NOMO-1 treated with dmso at 0.1 percent for 144 hours (cell line): ENCODE measurements at regions not wholly inside any gene's neighbourhood (a gene's known extent, or its start where the extent isn't known, plus 50 kb on each side); places are given as distances from the start of the nearest gene placed in this dataset.
"Not testable (repeated sequence)": the region's sequence is repeated elsewhere in the genome, so short reads cannot be mapped to it uniquely, and the experiment has no call there.

Experiments
- DNase-seq: peaks from one replicate; lab custom pipeline; 2025; ENCODE audit not compliant: unreplicated experiment; lab: John Stamatoyannopoulos, UW

DNA sequence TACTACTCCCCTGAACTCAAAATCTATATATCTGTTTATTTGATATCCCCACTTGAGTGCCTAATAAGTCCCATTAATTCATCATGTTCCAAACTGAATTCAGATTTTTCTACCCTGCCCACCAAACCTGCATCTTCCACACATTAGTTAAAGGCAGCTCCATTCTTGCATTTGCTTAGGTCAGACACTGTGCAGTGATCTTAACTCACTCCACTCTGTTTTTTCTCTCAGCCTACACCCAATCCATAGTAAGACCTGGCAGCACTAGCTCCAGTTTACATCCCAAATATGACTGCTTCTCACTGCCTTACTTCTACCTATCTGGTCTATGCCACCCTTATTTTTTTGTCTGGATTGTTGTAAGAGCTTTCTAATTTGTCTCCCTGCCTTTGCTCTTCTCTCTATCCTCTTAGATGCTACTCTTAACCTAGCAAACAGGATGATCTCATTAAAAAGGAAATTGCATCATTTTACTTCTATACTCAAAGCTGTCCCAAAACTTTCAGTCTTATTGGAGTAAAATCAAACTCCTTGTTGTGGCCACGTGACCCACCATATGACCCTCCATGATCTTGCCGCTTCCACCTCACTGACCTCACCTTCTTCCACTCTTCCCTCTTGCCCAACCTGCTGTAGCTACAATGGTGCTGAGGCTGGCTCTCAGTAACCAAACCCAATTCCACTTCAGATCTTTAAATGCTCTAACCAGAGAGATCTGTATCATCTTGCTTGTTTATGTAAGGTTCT is 274.9 kb upstream of the FANCL start:
- DNase-seq = no peak

GRCh38 chr2:58514252-58514651 is 273.1 kb upstream of the FANCL start:
- DNase-seq = no peak

DNA sequence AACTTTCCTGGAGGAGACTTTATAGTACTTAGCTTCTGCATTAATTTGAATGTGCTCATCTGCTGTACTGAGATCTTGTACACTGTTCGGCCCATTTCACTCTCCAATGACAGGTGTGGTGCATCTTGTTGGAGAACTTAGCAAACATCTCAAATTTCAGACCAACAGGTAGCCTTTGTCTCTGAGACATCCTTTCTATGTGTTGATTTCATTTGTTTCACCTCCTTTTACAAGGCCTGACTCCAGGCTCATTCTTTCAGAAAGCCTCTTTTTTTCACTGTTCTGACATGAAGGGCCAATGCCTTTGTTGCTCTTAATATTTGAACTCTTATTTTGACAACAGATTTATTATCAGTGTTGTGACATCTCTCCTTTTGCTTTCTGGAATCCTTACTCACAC is 271.8 kb upstream of the FANCL start:
- DNase-seq = no peak

- no peak for DNase-seq
These were observed 266.9 kb upstream of the FANCL start for GRCh38 chr2:58508006-58508405.

GRCh38 chr2:58503918-58504317 is 262.8 kb upstream of the FANCL start:
- DNase-seq = no peak

DNA sequence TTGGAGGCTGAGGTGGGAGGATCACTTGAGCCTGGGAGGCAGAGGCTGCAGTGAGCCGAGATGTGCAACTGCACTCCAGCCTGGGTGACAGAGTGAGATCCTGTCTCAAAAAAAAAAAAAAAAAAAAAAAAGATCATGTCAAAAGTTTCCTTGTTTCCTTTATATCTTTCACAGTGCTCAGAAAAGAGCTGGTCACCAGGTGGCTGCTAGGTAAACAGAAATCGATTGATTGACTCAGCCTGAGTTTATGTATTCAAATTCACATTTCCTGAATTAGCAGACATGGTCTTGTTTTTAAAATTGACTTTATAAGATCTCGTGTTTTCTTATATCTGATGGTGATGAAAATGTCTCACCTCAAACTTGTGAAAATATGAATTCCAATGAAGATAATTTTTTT is 261.8 kb upstream of the FANCL start:
- no peak for DNase-seq

DNA sequence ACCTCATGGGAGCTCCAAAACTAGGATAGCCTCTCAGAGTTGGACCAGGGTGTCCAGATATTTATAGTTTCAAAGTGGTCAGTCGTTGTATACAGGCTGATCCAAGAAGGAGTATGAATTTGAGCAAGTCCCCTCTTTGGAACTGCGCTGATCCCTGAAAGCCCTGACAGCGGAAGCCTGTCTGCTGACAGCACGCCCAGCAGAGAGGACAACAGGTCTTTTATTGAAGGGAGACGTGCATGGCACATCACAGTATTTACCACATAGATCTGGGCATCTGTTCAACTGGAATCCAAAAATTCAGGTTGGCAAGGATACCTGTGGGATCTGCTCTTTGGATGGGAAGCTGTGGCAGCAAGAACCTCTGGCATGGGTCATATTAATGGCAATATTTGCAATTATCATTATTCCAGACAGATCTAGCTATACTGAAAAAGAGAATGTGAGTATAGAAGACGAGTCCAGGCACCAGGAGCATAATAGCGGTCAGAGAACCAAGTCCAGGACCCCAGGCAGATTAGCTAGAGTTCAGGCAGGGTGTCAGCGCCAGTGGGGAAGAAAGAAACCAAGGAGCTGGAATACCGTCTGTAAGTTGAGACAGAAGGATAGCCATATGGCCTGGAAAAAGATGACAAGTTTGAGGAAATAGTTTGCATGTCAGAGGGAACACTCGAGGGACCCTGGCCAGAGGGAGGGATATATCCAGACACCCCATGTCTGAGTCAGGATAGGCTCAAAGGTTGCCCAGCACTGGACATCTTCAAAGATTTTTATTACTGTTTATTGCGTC is 260.4 kb upstream of the FANCL start:
- no peak for DNase-seq

GRCh38 chr2:58497168-58497567 is 256.0 kb upstream of the FANCL start:
- no peak for DNase-seq

DNA sequence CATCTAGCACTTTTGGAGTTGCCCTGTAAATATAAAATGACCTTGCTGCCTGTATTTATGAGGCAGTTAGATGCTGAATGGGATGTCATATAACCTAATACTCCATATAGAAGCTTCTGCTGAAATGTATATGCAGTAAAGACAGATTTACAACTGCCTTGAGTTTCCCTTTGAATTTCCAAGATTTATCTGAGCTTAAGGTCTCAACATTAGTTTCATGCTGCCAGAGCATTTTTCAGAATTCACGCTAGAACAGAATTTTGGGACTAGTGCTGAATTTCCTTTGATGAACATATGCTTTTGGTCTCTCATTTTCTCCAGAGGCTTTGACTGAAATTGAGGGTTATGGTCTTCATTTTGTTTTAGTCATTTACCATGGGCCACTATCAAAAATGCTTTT is 254.7 kb upstream of the FANCL start:
- DNase-seq = no peak

DNA sequence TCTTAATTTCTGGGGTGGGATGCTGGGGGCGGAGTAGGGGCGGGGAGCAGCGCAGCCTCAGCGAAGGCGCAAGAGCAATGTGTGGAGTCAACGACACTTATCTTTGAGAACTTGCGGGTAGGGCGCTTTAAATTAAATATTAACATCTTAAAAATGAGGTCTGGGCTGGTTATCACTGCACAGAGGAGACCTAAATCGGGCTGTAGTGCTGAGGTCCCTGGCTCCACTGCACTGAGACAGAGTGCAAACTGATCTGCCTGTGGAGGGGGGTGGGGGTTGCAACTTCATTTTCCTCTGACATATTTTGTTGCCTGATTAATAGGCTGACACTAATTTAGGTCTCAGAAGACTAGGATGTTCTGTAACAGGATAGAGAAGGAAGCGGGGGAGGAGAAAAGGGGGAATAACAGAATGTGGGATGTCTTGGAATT is 253.0 kb upstream of the FANCL start:
- no peak for DNase-seq

- no peak for DNase-seq
These were observed 243.5 kb upstream of the FANCL start for GRCh38 chr2:58484629-58485028.

DNA sequence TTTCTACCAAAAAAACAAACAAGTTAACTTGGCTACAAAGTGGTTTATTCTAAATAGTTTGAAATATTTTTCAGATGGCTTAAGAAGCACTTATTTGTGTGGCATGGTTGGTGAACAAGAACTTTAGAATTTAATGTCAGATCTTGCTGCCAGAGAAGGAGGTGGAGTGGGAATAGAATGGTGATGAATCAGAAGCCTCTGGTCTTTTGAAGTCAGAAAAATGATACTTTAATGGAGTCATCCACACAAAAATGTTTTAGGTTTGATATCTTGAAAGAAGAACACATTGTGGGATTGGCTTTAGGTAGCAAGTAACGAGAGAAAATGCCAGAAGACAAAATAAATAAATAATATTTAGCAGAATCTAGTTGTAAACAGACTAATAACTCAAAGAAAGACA is 243.1 kb upstream of the FANCL start:
- DNase-seq = no peak

- DNase-seq = no peak
These were observed 242.2 kb upstream of the FANCL start for GRCh38 chr2:58483307-58483706.

GRCh38 chr2:58481670-58482069 is 240.5 kb upstream of the FANCL start:
- DNase-seq = no peak

- no peak for DNase-seq
These were observed 239.0 kb upstream of the FANCL start for GRCh38 chr2:58480141-58480540.

- no peak for DNase-seq
These were observed 238.5 kb upstream of the FANCL start for GRCh38 chr2:58479535-58480140.

DNA sequence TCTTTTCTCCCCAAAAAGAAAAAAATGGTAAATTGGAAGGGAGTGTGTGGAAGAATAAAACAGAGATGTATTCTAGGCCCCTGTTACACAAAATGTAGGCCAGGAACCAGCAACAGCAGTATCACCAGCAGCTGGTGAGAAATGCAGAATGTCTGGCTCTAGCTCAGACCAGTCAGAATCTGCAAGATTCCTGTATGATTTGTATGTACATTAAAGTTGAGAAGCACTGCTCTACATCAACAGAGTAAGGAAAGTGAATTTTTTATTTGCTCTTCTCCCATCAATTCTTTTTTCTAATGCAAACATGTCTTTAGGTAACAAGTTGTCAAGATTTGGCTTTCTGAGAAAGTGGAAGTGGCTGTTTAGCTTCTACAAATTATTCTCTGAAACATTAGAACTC is 235.4 kb upstream of the FANCL start:
- no peak for DNase-seq

- DNase-seq = no peak
These were observed 234.6 kb upstream of the FANCL start for GRCh38 chr2:58475756-58476155.

DNA sequence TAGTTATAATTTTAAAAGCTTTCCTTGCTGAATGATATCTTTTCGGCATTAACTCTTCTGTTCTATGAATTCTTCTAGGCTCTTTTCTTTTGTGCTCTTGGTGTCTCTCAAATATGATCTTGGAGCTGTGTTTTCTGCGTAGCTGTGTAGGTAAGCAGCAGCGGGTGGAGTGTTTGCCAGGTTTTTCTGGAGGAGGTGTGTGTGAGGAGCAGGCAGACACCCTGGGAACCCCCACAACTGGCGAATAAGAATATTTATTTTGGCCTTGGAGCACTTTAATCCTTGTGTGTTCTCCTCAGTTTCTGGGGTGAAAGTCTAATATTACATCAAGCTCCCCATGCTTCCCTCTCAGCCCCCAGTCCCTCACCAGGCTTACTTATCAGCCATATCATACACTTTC is 232.0 kb upstream of the FANCL start:
- no peak for DNase-seq

DNA sequence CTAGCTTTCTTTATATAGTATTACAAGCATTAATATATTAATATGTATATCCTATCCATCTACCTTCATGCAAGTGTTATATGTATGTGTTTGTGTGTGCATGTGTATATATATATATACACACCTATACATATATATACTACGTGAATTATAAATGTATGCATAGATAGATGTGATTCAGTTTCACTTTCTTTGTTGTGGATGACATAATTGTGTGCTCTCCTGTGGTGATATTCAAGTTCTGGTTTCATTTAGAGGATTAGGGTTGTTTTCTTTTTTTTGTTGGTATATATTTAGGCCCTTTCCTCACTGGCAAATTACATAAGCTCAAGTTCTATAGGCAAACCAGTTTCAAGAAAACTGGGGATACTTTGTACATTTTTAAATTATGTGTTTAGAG is 225.7 kb upstream of the FANCL start:
- no peak for DNase-seq

GRCh38 chr2:58466021-58466420 is 224.9 kb upstream of the FANCL start:
- not testable (repeated sequence) for DNase-seq

DNA sequence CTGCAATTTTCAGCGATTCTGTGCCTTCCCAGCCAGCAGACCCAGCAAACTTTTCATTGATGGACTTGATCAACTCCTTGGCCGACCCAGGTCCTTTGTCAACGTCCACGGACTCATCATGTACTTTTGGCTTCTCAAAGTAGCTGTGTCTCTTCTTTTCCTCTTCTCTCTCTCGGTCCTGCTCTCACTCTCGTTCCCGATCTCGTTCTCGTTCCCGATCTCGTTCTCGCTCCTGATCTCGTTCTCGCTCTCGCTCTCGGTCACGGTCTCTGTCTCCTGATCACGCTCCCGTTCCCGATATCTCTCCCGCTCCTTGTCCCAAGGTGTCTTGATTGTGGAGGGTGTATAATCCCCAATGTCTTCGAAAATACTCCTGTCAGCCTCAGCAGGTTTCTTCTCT is 219.5 kb upstream of the FANCL start:
- DNase-seq = no peak
